ENCODE measurements at regions not wholly inside any gene's neighbourhood (a gene's known extent, or its start where the extent isn't known, plus 50 kb on each side); places are given as distances from the start of the nearest gene placed in this dataset.

GRCh38 chr18:44516450-44516849 is 164.2 kb upstream of the SETBP1 start (continued):
- no peak for TF ChIP-seq ZNF280C (tag by site-specific recombination; IDR thresholded peaks at IDR 0.05)
- TF ChIP-seq ZNF391 (tag by site-specific recombination; IDR thresholded peaks at IDR 0.05; ENCODE audit: borderline replicate concordance, low read depth): no peak
- no peak for TF ChIP-seq ZNF112 (tag by site-specific recombination; IDR thresholded peaks at IDR 0.05)
- no peak for TF ChIP-seq ZNF169 (tag by site-specific recombination; IDR thresholded peaks at IDR 0.05)
- no peak for TF ChIP-seq ZNF596 (tag by site-specific recombination; IDR thresholded peaks at IDR 0.05)
- no peak for TF ChIP-seq ZNF548 (tag by site-specific recombination; IDR thresholded peaks at IDR 0.05)
- no peak for TF ChIP-seq ZNF416 (tag by site-specific recombination; IDR thresholded peaks at IDR 0.05)
- no peak for TF ChIP-seq ZNF155 (tag by site-specific recombination; IDR thresholded peaks at IDR 0.05)
- no peak for TF ChIP-seq BCL6B (tag by site-specific recombination; IDR thresholded peaks at IDR 0.05)
- TF ChIP-seq GLIS1 (tag by site-specific recombination; IDR thresholded peaks at IDR 0.05): no peak
- TF ChIP-seq ZNF558 (tag by site-specific recombination; IDR thresholded peaks at IDR 0.05): no peak

- ChIA-PET POLR2A (no interaction called here), CTCF (interaction anchor here (1.2 kb wide), 1 partner anchor 759 kb away, joined by 3 read pairs; no protein-coding TSS in a partner anchor)
- Histone ChIP-seq H3K9me3 (ENCODE audit: control insufficient read depth, insufficient read depth, low read depth, low read length) (no peaks in the 10 kb centered on the region), H3K4me3 (ENCODE audit: low read depth, low read length) (no peak overlapping the region), H3K27ac (ENCODE audit: extremely low read depth, low read depth, low read length) (no peak overlapping the region), H3K4me1 (ENCODE audit: control insufficient read depth, insufficient read depth, low read length) (no peaks in the 10 kb centered on the region), H3K36me3 (ENCODE audit: control insufficient read depth in 2 of 2, insufficient read depth in 1 of 2, low read length in 2 of 2) (no peaks in the 10 kb centered on the region)
- TF ChIP-seq ZNF585B (tag by site-specific recombination; IDR thresholded peaks at IDR 0.05) (no peak), ZNF837 (tag by site-specific recombination; IDR thresholded peaks at IDR 0.05) (no peak), ZNF248 (tag by site-specific recombination; IDR thresholded peaks at IDR 0.05) (no peak), ZNF660 (tag by site-specific recombination; IDR thresholded peaks at IDR 0.05) (no peak), ZNF24 (tag by site-specific recombination; IDR thresholded peaks at IDR 0.05) (no peak), ZNF473 (tag by site-specific recombination; IDR thresholded peaks at IDR 0.05) (no peak), ZNF404 (tag by site-specific recombination; IDR thresholded peaks at IDR 0.05) (no peak), PBX3 (CRISPR knock-in tag; IDR thresholded peaks at IDR 0.05) (no peak), EGR2 (tag by site-specific recombination; IDR thresholded peaks at IDR 0.05; ENCODE audit: low read depth) (no peak), BCL11B (tag by site-specific recombination; IDR thresholded peaks at IDR 0.05; ENCODE audit: low read depth) (no peak), PATZ1 (tag by site-specific recombination; IDR thresholded peaks at IDR 0.05) (no peak), ZNF211 (tag by site-specific recombination; IDR thresholded peaks at IDR 0.05; ENCODE audit: low read depth) (no peak), ZNF114 (tag by site-specific recombination; IDR thresholded peaks at IDR 0.05) (no peak), ZSCAN23 (tag by site-specific recombination; IDR thresholded peaks at IDR 0.05) (no peak), ZNF26 (tag by site-specific recombination; IDR thresholded peaks at IDR 0.05) (no peak), TRIM28 (IDR thresholded peaks at IDR 0.05; ENCODE audit: borderline replicate concordance, low read length) (no peak), ZNF416 (tag by site-specific recombination; IDR thresholded peaks at IDR 0.05) (no peak), OVOL3 (tag by site-specific recombination; IDR thresholded peaks at IDR 0.05) (no peak), ZNF513 (tag by site-specific recombination; IDR thresholded peaks at IDR 0.05) (no peak)
Observed at GRCh38 chr18:44517136-44517535, 163.6 kb upstream of the SETBP1 start.

Data from HEK293 (cell line).